IMR-90 (cell line): ENCODE measurements at regions not wholly inside any gene's neighbourhood (a gene's known extent, or its start where the extent isn't known, plus 50 kb on each side); places are given as distances from the start of the nearest gene placed in this dataset.

Experiments used
- ATAC-seq: fragments of 200-7000 bp; cut with Tn5 transposase; 2 replicates; pipeline ENCODE4 v1.9.1; 2020; ENCODE audit warnings: low read depth, mild to moderate bottlenecking, moderate library complexity
- BruUV-seq: library from RNA; stranded (reverse); fragments of 400-500 nt; replicated peaks from 2 replicates; lab custom pipeline; 2021; lab: Mats Ljungman, UMichigan
- CTCF ChIA-PET: fragments of 300-600 bp; formaldehyde crosslinking; extraction: SDS; loops from one replicate; lab custom pipeline; 2021; ENCODE audit warnings: antibody characterized with exemption; lab: Yijun Ruan, JAX
- POLR2A ChIA-PET: fragments of 300-600 bp; sonication (Branson Sonifier 250); formaldehyde crosslinking; loops from one replicate; lab custom pipeline; 2022; ENCODE audit warnings: antibody characterized with exemption; ENCODE audit not compliant: unreplicated experiment; lab: Charles Lee
- DNase-seq: peaks from one replicate; pipeline ENCODE4 v3.0.0; 2013
- H2AFZ ChIP-seq: replicated peaks from 2 replicates; pipeline ENCODE3; 2013; ENCODE audit warnings: low read length, mild to moderate bottlenecking; ENCODE audit not compliant: poor library complexity
- H2AK5ac ChIP-seq: 2 replicates; pipeline ENCODE4 v1.6.1; 2013; ENCODE audit warnings: low read depth, low read length, inconsistent platforms
- H2AK9ac ChIP-seq: replicated peaks from 2 replicates; pipeline ENCODE3; 2013; ENCODE audit warnings: mild to moderate bottlenecking, low read depth, low read length, moderate library complexity; ENCODE audit not compliant: poor library complexity
- H2BK120ac ChIP-seq: 2 replicates; pipeline ENCODE4 v1.6.1; 2013; ENCODE audit warnings: low read depth, low read length, inconsistent platforms
- H2BK15ac ChIP-seq: 3 replicates; pipeline ENCODE4 v1.6.1; 2013; ENCODE audit warnings: low read depth, low read length, inconsistent platforms
- H2BK20ac ChIP-seq: 2 replicates; pipeline ENCODE4 v1.6.1; 2013; ENCODE audit warnings: low read depth, mild to moderate bottlenecking, inconsistent platforms, low read length, moderate library complexity
- H2BK5ac ChIP-seq: 2 replicates; pipeline ENCODE4 v1.6.1; 2013; ENCODE audit warnings: mild to moderate bottlenecking, low read depth, low read length, inconsistent platforms; ENCODE audit not compliant: poor library complexity, severe bottlenecking
- H3K14ac ChIP-seq: replicated peaks from 2 replicates; pipeline ENCODE4 v1.6.1; 2013; ENCODE audit warnings: low read depth, low read length, inconsistent platforms
- H3K18ac ChIP-seq: 2 replicates; pipeline ENCODE4 v1.6.1; 2013; ENCODE audit warnings: low read depth, low read length, control low read depth
- H3K23ac ChIP-seq: 2 replicates; pipeline ENCODE4 v1.6.1; 2013; ENCODE audit warnings: low read depth, low read length, inconsistent platforms
- H3K27ac ChIP-seq: 2 replicates; pipeline ENCODE4 v1.5.1; 2013; ENCODE audit warnings: mild to moderate bottlenecking, control low read depth, low read length; ENCODE audit not compliant: insufficient read depth
- H3K27me3 ChIP-seq: 2 replicates; pipeline ENCODE4 v1.6.1; 2013; ENCODE audit warnings: low read length; ENCODE audit not compliant: control insufficient read depth, insufficient read depth
- H3K36me3 ChIP-seq: 2 replicates; pipeline ENCODE4 v1.6.1; 2013; ENCODE audit warnings: low read length, mixed read lengths; ENCODE audit not compliant: control insufficient read depth, insufficient read depth
- H3K4ac ChIP-seq: 2 replicates; pipeline ENCODE4 v1.6.1; 2013; ENCODE audit warnings: low read depth, low read length, inconsistent platforms
- H3K4me1 ChIP-seq: 2 replicates; pipeline ENCODE4 v1.6.1; 2013; ENCODE audit warnings: low read length, mixed read lengths; ENCODE audit not compliant: control insufficient read depth, insufficient read depth
- H3K4me2 ChIP-seq: 2 replicates; pipeline ENCODE4 v1.6.1; 2013; ENCODE audit warnings: low read depth, mild to moderate bottlenecking, control low read depth, low read length, moderate library complexity
- H3K4me3 ChIP-seq: 2 replicates; pipeline ENCODE4 v1.5.1; 2013; ENCODE audit warnings: low read depth, mild to moderate bottlenecking, control low read depth, low read length, moderate library complexity; ENCODE audit not compliant: insufficient read depth
- H3K56ac ChIP-seq: 2 replicates; pipeline ENCODE4 v1.6.1; 2013; ENCODE audit warnings: low read length, inconsistent platforms; ENCODE audit not compliant: insufficient read depth; ENCODE audit errors: extremely low read depth
- H3K79me1 ChIP-seq, 2 experiments: 2 replicates each; pipeline ENCODE4 v1.6.1; 2013; ENCODE audit warnings: low read length in 2 of 2, inconsistent platforms in 1 of 2, low read depth in 1 of 2
- H3K9ac ChIP-seq: 2 replicates; pipeline ENCODE4 v1.6.1; 2013; ENCODE audit warnings: low read depth, low read length, control low read depth
- H3K9me1 ChIP-seq: 2 replicates; pipeline ENCODE4 v1.6.1; 2013; ENCODE audit warnings: low read length, inconsistent platforms; ENCODE audit not compliant: insufficient read depth
- H3K9me3 ChIP-seq: 2 replicates; pipeline ENCODE4 v1.6.1; 2013; ENCODE audit warnings: low read length; ENCODE audit not compliant: control insufficient read depth, insufficient read depth
- H4K20me1 ChIP-seq: 2 replicates; pipeline ENCODE4 v1.6.1; 2013; ENCODE audit warnings: low read length, inconsistent platforms; ENCODE audit not compliant: insufficient read depth
- H4K5ac ChIP-seq: 2 replicates; pipeline ENCODE4 v1.6.1; 2013; ENCODE audit warnings: mild to moderate bottlenecking, low read depth, low read length, control low read depth
- H4K8ac ChIP-seq, 2 experiments: 2 replicates each; pipeline ENCODE4 v1.6.1; 2013; ENCODE audit warnings: low read depth in 2 of 2, low read length in 2 of 2, control low read depth in 1 of 2, inconsistent platforms in 1 of 2
- H4K91ac ChIP-seq: 2 replicates; pipeline ENCODE4 v1.6.1; 2013; ENCODE audit warnings: low read depth, low read length, inconsistent platforms; ENCODE audit not compliant: insufficient read depth
- CHD1 ChIP-seq: IDR thresholded peaks from 2 replicates; pipeline ENCODE4 v1.6.1; 2012; ENCODE audit warnings: low read depth, low read length, improper control_type of control experiment
- FOS ChIP-seq: fragments of 150-350 bp; IDR thresholded peaks from 2 replicates; pipeline ENCODE4 v1.6.1; 2016; ENCODE audit warnings: low read depth, low read length
- WGBS, 2 experiments: methylation state at CpG; one replicate each; pipeline versions ENCODE4 v1.1.5 to v1.1.7; 2013; ENCODE audit warnings: missing lambda C conversion rate in 2 of 2; ENCODE audit not compliant: insufficient read length in 1 of 2; ENCODE audit errors: extremely low coverage in 2 of 2; 5-methylcytosine and 5-hydroxymethylcytosine counted together
- dilution Hi-C: fragments of 300-500 bp; cut with HindIII; formaldehyde crosslinking; loops from one replicate; pipeline ENCODE4 v1.14.3; 2018; ENCODE audit warnings: low sequenced_read_pairs; ENCODE audit not compliant: unreplicated experiment
- in situ Hi-C: fragments of 300-500 bp; cut with MboI; formaldehyde crosslinking; loops from 3 replicates; pipeline ENCODE4 v1.14.3; 2019; ENCODE audit warnings: low sequenced_read_pairs, inconsistent platforms, mixed read lengths
- intact Hi-C: fragments of 100-400 bp; cut with micrococcal nuclease; formaldehyde crosslinking; loops from 2 replicates; pipeline ENCODE4 v1.10.0; 2022

DNA sequence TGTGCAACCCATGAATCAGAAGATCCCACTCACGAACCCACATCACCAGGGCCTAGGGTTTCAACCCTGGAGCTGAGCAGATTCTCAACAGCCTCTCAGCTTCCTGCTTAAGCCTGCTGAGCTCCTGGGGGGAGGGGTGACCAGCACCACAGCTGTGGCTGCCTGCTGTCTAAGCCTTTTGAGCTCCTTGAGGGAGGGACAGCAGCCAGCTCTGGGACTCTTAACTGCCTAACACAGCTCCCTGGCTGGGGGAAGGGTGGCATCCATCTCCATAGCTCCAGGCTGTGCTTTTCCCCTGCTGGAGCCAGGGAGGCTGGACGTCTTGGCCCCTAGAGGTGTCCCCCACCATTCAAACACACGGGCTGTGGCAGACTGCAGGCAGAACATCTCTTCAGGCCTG lies 250.3 kb downstream of the DMAC1 start:
- Histone ChIP-seq H3K36me3 (no peaks in the 10 kb centered on the region), H3K4me1 (peaks cover 2% of the 10 kb centered on the region; the same call in 1 of the 2 replicates), H3K9ac (no peak overlapping the region), H4K8ac (no peak overlapping the region), H3K14ac (no peak overlapping the region), H2AK5ac (no peak overlapping the region), H3K4me2 (no peak overlapping the region; the same call in 1 of the 2 replicates), H4K91ac (no peak overlapping the region), H3K27me3 (no peaks in the 10 kb centered on the region; the same call in 1 of the 2 replicates), H2BK5ac (no peak overlapping the region), H3K9me1 (no peaks in the 10 kb centered on the region), H3K23ac (no peak overlapping the region), H4K20me1 (no peaks in the 10 kb centered on the region), H2AFZ (no peak overlapping the region), H3K56ac (no peak overlapping the region), H2BK15ac (no peak overlapping the region), H4K5ac (no peak overlapping the region; the same call in 1 of the 2 replicates), H3K4ac (no peak overlapping the region), H3K4me3 (no peak overlapping the region), H2BK20ac (no peak overlapping the region), H2BK120ac (no peak overlapping the region), H3K9me3 (no peaks in the 10 kb centered on the region), H3K79me1 (no peaks in the 10 kb centered on the region), H2AK9ac (no peak overlapping the region), H3K18ac (no peak overlapping the region), H3K27ac (no peak overlapping the region)
- intact Hi-C loops: no loop called here
- no peak for DNase-seq
- BruUV-seq: no TSS peak
- ChIA-PET POLR2A (no interaction called here), CTCF (no interaction called here)
- TF ChIP-seq FOS (no peak), CHD1 (no peak)
- ATAC-seq: no peak; the same call in 1 of the 2 replicates
- dilution Hi-C loops: no loop called here
- 17% methylated on average over 2 of the region's 3 CpGs; no CpG with 5 or more reads in 1 of the 2 experiments for WGBS, 2 experiments
- in situ Hi-C loops: no loop called here
